HEK293 (cell line): ENCODE measurements at regions not wholly inside any gene's neighbourhood (a gene's known extent, or its start where the extent isn't known, plus 50 kb on each side); places are given as distances from the start of the nearest gene placed in this dataset.
A peak's percentile ranks its signal among the peaks of the same experiment; 100 is the strongest.

Experiments used
- CTCF ChIA-PET: fragments of 350-600 bp; formaldehyde crosslinking; extraction: SDS; loops from one replicate; lab custom pipeline; 2021; ENCODE audit warnings: antibody characterized with exemption; lab: Yijun Ruan, JAX
- POLR2A ChIA-PET: fragments of 300-600 bp; formaldehyde crosslinking; extraction: SDS; loops from one replicate; lab custom pipeline; 2020; ENCODE audit warnings: antibody characterized with exemption, inconsistent platforms; lab: Yijun Ruan, JAX
- H3K27ac ChIP-seq: fragments of 200-500 bp; sonication (Bioruptor generic); 2 replicates; pipeline ENCODE4 v1.5.1; 2014; ENCODE audit warnings: low read depth, low read length, control low read depth, inconsistent platforms; ENCODE audit errors: extremely low read depth
- H3K36me3 ChIP-seq, 2 experiments: fragments of 200-500 bp in 1 of 2; sonication (Bioruptor generic) in 1 of 2; 1 replicate in 1 of 2; 2 replicates in 1 of 2; pipeline ENCODE4 v1.5.1; 2014 to 2017; ENCODE audit warnings: inconsistent platforms in 2 of 2, low read length in 2 of 2; ENCODE audit not compliant: control insufficient read depth in 2 of 2, insufficient read depth in 1 of 2
- H3K4me1 ChIP-seq: fragments of 200-500 bp; sonication (Bioruptor generic); 2 replicates; pipeline ENCODE4 v1.5.1; 2014; ENCODE audit warnings: mild to moderate bottlenecking, low read length, inconsistent platforms; ENCODE audit not compliant: control insufficient read depth, insufficient read depth
- H3K4me3 ChIP-seq: 2 replicates; pipeline ENCODE4 v1.5.1; 2011; ENCODE audit warnings: low read depth, mild to moderate bottlenecking, control low read depth, low read length, moderate library complexity
- H3K9me3 ChIP-seq: fragments of 200-500 bp; sonication (Bioruptor generic); 2 replicates; pipeline ENCODE4 v1.5.1; 2014; ENCODE audit warnings: low read depth, low read length, inconsistent platforms; ENCODE audit not compliant: control insufficient read depth, insufficient read depth
- BCL11A ChIP-seq: fragments of 450-650 bp; formaldehyde crosslinking; IDR thresholded peaks from 2 replicates; pipeline ENCODE4 v1.5.1; 2016; ENCODE audit warnings: low read depth, missing biosample characterization, missing genetic modification characterization
- GLI4 ChIP-seq: fragments of 450-650 bp; formaldehyde crosslinking; IDR thresholded peaks from 2 replicates; pipeline ENCODE4 v1.5.1; 2016; ENCODE audit warnings: missing biosample characterization, missing genetic modification characterization
- GLIS2 ChIP-seq: fragments of 450-650 bp; formaldehyde crosslinking; IDR thresholded peaks from 2 replicates; pipeline ENCODE4 v1.5.1; 2016; ENCODE audit warnings: missing biosample characterization, missing genetic modification characterization
- INSM2 ChIP-seq: fragments of 450-650 bp; formaldehyde crosslinking; IDR thresholded peaks from 2 replicates; pipeline ENCODE4 v1.5.1; 2016; ENCODE audit warnings: missing biosample characterization, missing genetic modification characterization
- MEIS1 ChIP-seq: sonication (generic); formaldehyde crosslinking; IDR thresholded peaks from 2 replicates; pipeline ENCODE4 v1.8.1; 2022; ENCODE audit warnings: missing genetic modification reagents, mild to moderate bottlenecking, borderline replicate concordance
- SP7 ChIP-seq: fragments of 450-650 bp; formaldehyde crosslinking; IDR thresholded peaks from 2 replicates; pipeline ENCODE4 v1.5.1; 2016; ENCODE audit warnings: missing biosample characterization, missing genetic modification characterization
- ZBTB8A ChIP-seq: fragments of 450-650 bp; formaldehyde crosslinking; IDR thresholded peaks from 2 replicates; pipeline ENCODE4 v1.5.1; 2016; ENCODE audit warnings: missing biosample characterization, missing genetic modification characterization
- ZFP3 ChIP-seq: fragments of 450-650 bp; formaldehyde crosslinking; IDR thresholded peaks from 2 replicates; pipeline ENCODE4 v1.5.1; 2016; ENCODE audit warnings: low read depth, missing biosample characterization, missing genetic modification characterization
- ZFP37 ChIP-seq: fragments of 450-650 bp; formaldehyde crosslinking; IDR thresholded peaks from 2 replicates; pipeline ENCODE4 v1.5.1; 2016; ENCODE audit warnings: missing biosample characterization, missing genetic modification characterization
- ZIC2 ChIP-seq: fragments of 450-650 bp; formaldehyde crosslinking; IDR thresholded peaks from 2 replicates; pipeline ENCODE4 v1.5.1; 2016; ENCODE audit warnings: missing biosample characterization, missing genetic modification characterization
- ZNF10 ChIP-seq: fragments of 450-650 bp; formaldehyde crosslinking; IDR thresholded peaks from 2 replicates; pipeline ENCODE4 v1.5.1; 2017; ENCODE audit warnings: missing biosample characterization, missing genetic modification characterization
- ZNF133 ChIP-seq: fragments of 450-650 bp; formaldehyde crosslinking; IDR thresholded peaks from 2 replicates; pipeline ENCODE4 v1.5.1; 2016; ENCODE audit warnings: missing biosample characterization, missing genetic modification characterization
- ZNF140 ChIP-seq: fragments of 450-650 bp; formaldehyde crosslinking; IDR thresholded peaks from 2 replicates; pipeline ENCODE4 v1.5.1; 2016; ENCODE audit warnings: missing biosample characterization, missing genetic modification characterization
- ZNF157 ChIP-seq: fragments of 450-650 bp; formaldehyde crosslinking; IDR thresholded peaks from 2 replicates; pipeline ENCODE4 v1.5.1; 2016; ENCODE audit warnings: missing biosample characterization, missing genetic modification characterization
- ZNF26 ChIP-seq: fragments of 450-650 bp; formaldehyde crosslinking; IDR thresholded peaks from 2 replicates; pipeline ENCODE4 v1.5.1; 2016; ENCODE audit warnings: missing biosample characterization, missing genetic modification characterization
- ZNF391 ChIP-seq: fragments of 450-650 bp; formaldehyde crosslinking; IDR thresholded peaks from 2 replicates; pipeline ENCODE4 v1.5.1; 2016; ENCODE audit warnings: low read depth, missing biosample characterization, missing genetic modification characterization, borderline replicate concordance
- ZNF426 ChIP-seq: fragments of 450-650 bp; formaldehyde crosslinking; IDR thresholded peaks from 2 replicates; pipeline ENCODE4 v1.5.1; 2017; ENCODE audit warnings: missing biosample characterization, missing genetic modification characterization, mild to moderate bottlenecking, inconsistent platforms, moderate library complexity
- ZNF521 ChIP-seq: fragments of 450-650 bp; formaldehyde crosslinking; IDR thresholded peaks from 2 replicates; pipeline ENCODE4 v1.5.1; 2017; ENCODE audit warnings: missing biosample characterization, mild to moderate bottlenecking, missing genetic modification characterization
- ZNF544 ChIP-seq: fragments of 450-650 bp; formaldehyde crosslinking; IDR thresholded peaks from 2 replicates; pipeline ENCODE4 v1.5.0; 2017; ENCODE audit warnings: missing biosample characterization, missing genetic modification characterization
- ZNF555 ChIP-seq: fragments of 450-650 bp; formaldehyde crosslinking; conservative IDR thresholded peaks from 2 replicates; pipeline ENCODE4 v1.5.1; 2017; ENCODE audit warnings: missing biosample characterization, mild to moderate bottlenecking, missing genetic modification characterization, inconsistent platforms
- ZNF558 ChIP-seq: fragments of 450-650 bp; formaldehyde crosslinking; IDR thresholded peaks from 2 replicates; pipeline ENCODE4 v1.5.1; 2016; ENCODE audit warnings: missing biosample characterization, missing genetic modification characterization
- ZNF560 ChIP-seq: fragments of 450-650 bp; formaldehyde crosslinking; IDR thresholded peaks from 2 replicates; pipeline ENCODE4 v1.5.1; 2017; ENCODE audit warnings: missing biosample characterization, missing genetic modification characterization, borderline replicate concordance
- ZNF600 ChIP-seq: fragments of 450-650 bp; formaldehyde crosslinking; IDR thresholded peaks from 2 replicates; pipeline ENCODE4 v1.5.1; 2016; ENCODE audit warnings: missing biosample characterization, missing genetic modification characterization
- ZNF645 ChIP-seq: fragments of 450-650 bp; formaldehyde crosslinking; IDR thresholded peaks from 2 replicates; pipeline ENCODE4; 2016; ENCODE audit warnings: missing biosample characterization, missing genetic modification characterization
- ZSCAN18 ChIP-seq: fragments of 450-650 bp; formaldehyde crosslinking; IDR thresholded peaks from 2 replicates; pipeline ENCODE4 v1.5.1; 2016; ENCODE audit warnings: missing biosample characterization, missing genetic modification characterization

- Histone ChIP-seq H3K4me1 (peaks cover 5% of the 10 kb centered on the region; the same call in 1 of the 2 replicates), H3K4me3 (no peak overlapping the region)
- CTCF ChIA-PET: interaction anchor here (0.6 to 1.6 kb wide), 2 partner anchors 10 to 291 kb away, joined by 3 to 4 read pairs; no protein-coding TSS in a partner anchor
- no peak for TF ChIP-seq ZNF140
- no peak for TF ChIP-seq GLI4
- no peak for TF ChIP-seq ZNF560 (tag by site-specific recombination)
- no peak for TF ChIP-seq ZNF555 (tag by site-specific recombination)
- TF ChIP-seq ZNF426 (tag by site-specific recombination): no peak
- TF ChIP-seq, all 188 proteins: peak for 0
- POLR2A ChIA-PET: no interaction called here
- Histone ChIP-seq H3K27ac (no peak overlapping the region), H3K36me3 (no peaks in the 10 kb centered on the region), H3K9me3 (no peaks in the 10 kb centered on the region)
These were observed 685.3 kb upstream of the MARCKS start for GRCh38 chr6:113171882-113172281.

GRCh38 chr6:113172531-113172966, 684.6 kb upstream of the MARCKS start:
- Histone ChIP-seq H3K27ac (no peak overlapping the region), H3K4me1 (peaks cover 5% of the 10 kb centered on the region; the same call in 1 of the 2 replicates), H3K36me3 (no peaks in the 10 kb centered on the region), H3K4me3 (no peak overlapping the region), H3K9me3 (no peaks in the 10 kb centered on the region)
- no peak for TF ChIP-seq ZNF558 (tag by site-specific recombination)
- TF ChIP-seq ZNF133 (tag by site-specific recombination): no peak
- no peak for TF ChIP-seq BCL11A (tag by site-specific recombination)
- TF ChIP-seq ZNF157 (tag by site-specific recombination): no peak
- no peak for TF ChIP-seq ZBTB8A (tag by site-specific recombination)
- TF ChIP-seq MEIS1 (CRISPR knock-in tag): peak; percentile 65; the same call in 1 of the 2 replicates
- no peak for TF ChIP-seq ZNF26
- TF ChIP-seq ZIC2 (tag by site-specific recombination): no peak
- POLR2A ChIA-PET: no interaction called here
- CTCF ChIA-PET: interaction anchor here (0.6 to 1.6 kb wide), 4 partner anchors 11 to 518 kb away, joined by 3 to 4 read pairs (median 4); no protein-coding TSS in a partner anchor

- ChIA-PET CTCF (interaction anchor here (0.6 to 1.2 kb wide), 3 partner anchors 9 to 680 kb away, joined by 3 read pairs; no protein-coding TSS in a partner anchor), POLR2A (no interaction called here)
These were observed 678.8 kb upstream of the MARCKS start for GRCh38 chr6:113178349-113178748.

More at GRCh38 chr6:113178349-113178748, 678.8 kb upstream of the MARCKS start:
- Histone ChIP-seq H3K36me3 (no peaks in the 10 kb centered on the region), H3K4me1 (peaks cover 5% of the 10 kb centered on the region), H3K9me3 (no peaks in the 10 kb centered on the region), H3K4me3 (no peak overlapping the region)
- TF ChIP-seq INSM2 (tag by site-specific recombination) (no peak), ZNF645 (tag by site-specific recombination) (no peak), ZNF544 (tag by site-specific recombination) (no peak), ZNF140 (no peak), ZNF10 (tag by site-specific recombination) (no peak), GLIS2 (no peak), ZSCAN18 (tag by site-specific recombination) (no peak), ZFP37 (tag by site-specific recombination) (no peak), SP7 (tag by site-specific recombination) (no peak), ZFP3 (tag by site-specific recombination) (no peak), ZNF600 (tag by site-specific recombination) (no peak), ZNF391 (tag by site-specific recombination) (no peak), ZNF521 (no peak)
- TF ChIP-seq, all 188 proteins: peak for 0
- H3K27ac ChIP-seq: no peak overlapping the region
